ENCODE measurements at regions not wholly inside any gene's neighbourhood (a gene's known extent, or its start where the extent isn't known, plus 50 kb on each side); places are given as distances from the start of the nearest gene placed in this dataset.

- no peak overlapping the region for H3K4me3 Mint-ChIP-seq
- H3K4me1 Mint-ChIP-seq (ENCODE audit: low read depth): peaks cover 81% of the 10 kb centered on the region
- no peak for TF ChIP-seq CTCF (IDR thresholded peaks at IDR 0.05)
- ChIA-PET CTCF (interaction anchor here (1.0 to 24.5 kb wide), 16 partner anchors 18 to 415 kb away, joined by 3 to 647 read pairs (median 4); partner anchors contain the start of gene ZFP36L2), POLR2A (interaction anchor here (0.7 to 20.8 kb wide), 6 partner anchors 8 to 119 kb away, joined by 3 to 549 read pairs (median 5); partner anchors contain the start of gene ZFP36L2)
- DNase-seq: no peak
- H3K27ac Mint-ChIP-seq: peak overlapping the region; percentile 6
- ATAC-seq: no peak
- no peaks in the 10 kb centered on the region for H3K36me3 Mint-ChIP-seq (ENCODE audit: low read depth)
- H3K27me3 Mint-ChIP-seq: no peaks in the 10 kb centered on the region
- no peaks in the 10 kb centered on the region for H3K9me3 Mint-ChIP-seq
- intact Hi-C loops (cut with micrococcal nuclease): loop anchor here (2.0 to 10.0 kb wide), 3 partner anchors 153 to 357 kb away; no protein-coding TSS in a partner anchor
These were observed 98.4 kb downstream of the ZFP36L2 start for GRCh38 chr2:43127941-43128558.

GRCh38 chr2:43127208-43127940, 99.0 kb downstream of the ZFP36L2 start:
- peak overlapping the region; percentile 6 for H3K27ac Mint-ChIP-seq
- POLR2A ChIA-PET: interaction anchor here (0.7 to 20.8 kb wide), 6 partner anchors 9 to 317 kb away, joined by 3 to 549 read pairs (median 4); partner anchors contain the start of gene ZFP36L2
- TF ChIP-seq CTCF (IDR thresholded peaks at IDR 0.05): peak; percentile 94
- no peaks in the 10 kb centered on the region for H3K9me3 Mint-ChIP-seq
- CTCF ChIA-PET: interaction anchor here (0.8 to 24.5 kb wide), 34 partner anchors 8 to 415 kb away, joined by 3 to 647 read pairs (median 4); partner anchors contain the start of gene ZFP36L2
- DNase-seq (peak; percentile 92), ATAC-seq (peak; percentile 26)
- H3K27me3 Mint-ChIP-seq: no peaks in the 10 kb centered on the region
- peaks cover 78% of the 10 kb centered on the region for H3K4me1 Mint-ChIP-seq (ENCODE audit: low read depth)
- intact Hi-C loops (cut with micrococcal nuclease): loop anchor here (2.0 to 10.0 kb wide), 3 partner anchors 153 to 357 kb away; no protein-coding TSS in a partner anchor
- H3K4me3 Mint-ChIP-seq: no peak overlapping the region
- no peaks in the 10 kb centered on the region for H3K36me3 Mint-ChIP-seq (ENCODE audit: low read depth)

GRCh38 chr2:43126817-43127207, 99.6 kb downstream of the ZFP36L2 start:
- intact Hi-C loops (cut with micrococcal nuclease): loop anchor here (2.0 to 10.0 kb wide), 3 partner anchors 152 to 358 kb away; no protein-coding TSS in a partner anchor
- no peak for DNase-seq
- ChIA-PET CTCF (interaction anchor here (0.7 to 24.5 kb wide), 31 partner anchors 9 to 416 kb away, joined by 3 to 647 read pairs (median 4); partner anchors contain the start of gene ZFP36L2), POLR2A (interaction anchor here (0.7 to 20.8 kb wide), 5 partner anchors 10 to 316 kb away, joined by 3 to 549 read pairs (median 5); partner anchors contain the start of gene ZFP36L2)
- H3K27me3 Mint-ChIP-seq: no peaks in the 10 kb centered on the region
- H3K36me3 Mint-ChIP-seq (ENCODE audit: low read depth): no peaks in the 10 kb centered on the region
- no peaks in the 10 kb centered on the region for H3K9me3 Mint-ChIP-seq
- TF ChIP-seq CTCF (IDR thresholded peaks at IDR 0.05): no peak
- ATAC-seq: no peak
- no peak overlapping the region for H3K4me3 Mint-ChIP-seq
- no peak overlapping the region for H3K27ac Mint-ChIP-seq
- H3K4me1 Mint-ChIP-seq (ENCODE audit: low read depth): peaks cover 78% of the 10 kb centered on the region

- H3K36me3 Mint-ChIP-seq (ENCODE audit: low read depth): no peaks in the 10 kb centered on the region
- H3K9me3 Mint-ChIP-seq: peaks cover 4% of the 10 kb centered on the region
- TF ChIP-seq CTCF (IDR thresholded peaks at IDR 0.05): no peak
- H3K27ac Mint-ChIP-seq: no peak overlapping the region
- ChIA-PET POLR2A (interaction anchor here (0.6 to 20.8 kb wide), 5 partner anchors 24 to 350 kb away, joined by 3 to 549 read pairs (median 4); partner anchors contain the start of gene ZFP36L2), CTCF (interaction anchor here (0.8 to 24.5 kb wide), 9 partner anchors 9 to 359 kb away, joined by 3 to 647 read pairs (median 5); partner anchors contain the start of gene ZFP36L2)
- peaks cover 64% of the 10 kb centered on the region for H3K4me1 Mint-ChIP-seq (ENCODE audit: low read depth)
- intact Hi-C loops (cut with micrococcal nuclease): loop anchor here (5.0 to 10.0 kb wide), 2 partner anchors 151 to 302 kb away; no protein-coding TSS in a partner anchor
- H3K27me3 Mint-ChIP-seq: no peaks in the 10 kb centered on the region
- H3K4me3 Mint-ChIP-seq: no peak overlapping the region
- DNase-seq: no peak
- ATAC-seq: no peak
These were observed 101.1 kb downstream of the ZFP36L2 start for GRCh38 chr2:43125090-43125998.

Measured in activated CD8-positive, alpha-beta T cell treated with anti-CD3 and anti-CD28 coated beads for 36 hours (primary cell).